Ovary (tissue), 7 donors: ENCODE measurements at regions not wholly inside any gene's neighbourhood (a gene's known extent, or its start where the extent isn't known, plus 50 kb on each side); places are given as distances from the start of the nearest gene placed in this dataset.

Experiments
- DNase-seq, 5 donors: peaks; one replicate each; pipeline ENCODE4 v3.0.0-alpha.2; 2019 to 2020
- H3K27ac ChIP-seq, 2 donors: fragments of 200-600 bp; one replicate each; pipeline versions ENCODE4 v1.5.1 to v1.8.0; 2019 to 2022
- H3K27me3 ChIP-seq: fragments of 200-600 bp; one replicate; pipeline ENCODE4 v1.8.0; 2022
- H3K36me3 ChIP-seq: fragments of 200-600 bp; sonication (generic); one replicate; pipeline ENCODE4 v1.5.1; 2019
- H3K4me1 ChIP-seq: one replicate; pipeline ENCODE4 v1.8.1; 2013; ENCODE audit warnings: mild to moderate bottlenecking, moderate library complexity; ENCODE audit not compliant: insufficient read depth
- H3K4me3 ChIP-seq: fragments of 200-600 bp; sonication (generic); one replicate; pipeline ENCODE4 v1.5.1; 2017
- H3K9me3 ChIP-seq, 2 donors: fragments of 200-600 bp in 1 of 2; sonication (generic) in 1 of 2; one replicate each; pipeline versions ENCODE4 v1.5.1 to v1.8.1; 2013 to 2019; ENCODE audit warnings: mild to moderate bottlenecking in 1 of 2, moderate library complexity in 1 of 2
- CTCF ChIP-seq, 3 donors: fragments of 450-650 bp in 2 of 3; fragments of 200-600 bp in 1 of 3; IDR thresholded peaks; one replicate each; pipeline versions ENCODE4 v1.5.1 to v1.8.0; 2016 to 2022; ENCODE audit warnings: antibody characterized with exemption in 3 of 3, mild to moderate bottlenecking in 1 of 3
- EP300 ChIP-seq: sonication (generic); formaldehyde crosslinking; IDR thresholded peaks from one replicate; pipeline ENCODE4 v1.6.1; 2017; ENCODE audit warnings: antibody characterized with exemption
- POLR2A ChIP-seq: fragments of 450-650 bp; IDR thresholded peaks from one replicate; pipeline ENCODE4 v1.6.1; 2017; ENCODE audit warnings: antibody characterized with exemption, mild to moderate bottlenecking, moderate library complexity
- WGBS, 3 donors: extraction: QIAGEN DNeasy Blood & Tissue Kit in 1 of 3; methylation state at CpG; one replicate each; pipeline versions ENCODE4 v1.1.5 to v1.1.7; 2013 to 2017; 5-methylcytosine and 5-hydroxymethylcytosine counted together
- intact Hi-C, 4 donors: fragments of 100-400 bp; cut with DNase I; formaldehyde crosslinking; loops; one replicate each; pipeline versions ENCODE4 v1.11.0 to v1.15.1; 2022 to 2023
- donor health status: DM: no; HTN: no; CAD: no; lungs with moderate emphysema.
- donor health status: DM: no; HTN: no; CAD: no.
- donor health status: Bipolar disorder and iron deficiency.
- donor health status: DM: no; HTN: no; CAD: no.
- donor health status: DM: yes; HTN: yes; CAD: no.

GRCh38 chr11:116618461-116618860 is 154.3 kb downstream of the BUD13 start:
- H3K4me3 ChIP-seq, result no peak overlapping the region
- H3K9me3 ChIP-seq, result no peaks in the 10 kb centered on the region
- no peak overlapping the region for H3K27ac ChIP-seq
- H3K36me3 ChIP-seq, result no peaks in the 10 kb centered on the region
- H3K27me3 ChIP-seq, result no peaks in the 10 kb centered on the region
- no peak for TF ChIP-seq EP300
- no peak for TF ChIP-seq CTCF (IDR thresholded peaks at IDR 0.05)
- no peak for TF ChIP-seq POLR2A
- WGBS, 3 donors, result 91 to 100% (median 91%) methylated on average over 1 of the region's 1 CpG
- no peak for DNase-seq
- no peaks in the 10 kb centered on the region for H3K4me1 ChIP-seq
- intact Hi-C loops, result no loop called here

- Histone ChIP-seq H3K36me3 (no peaks in the 10 kb centered on the region), H3K4me3 (no peak overlapping the region), H3K9me3 (no peaks in the 10 kb centered on the region), H3K4me1 (no peaks in the 10 kb centered on the region), H3K27me3 (no peaks in the 10 kb centered on the region), H3K27ac (no peak overlapping the region)
- 56 to 75% (median 62%) methylated on average over 7 of the region's 7 CpGs for WGBS, 3 donors
- DNase-seq, result no peak
- intact Hi-C loops, result no loop called here
- TF ChIP-seq POLR2A (no peak), EP300 (no peak), CTCF (IDR thresholded peaks at IDR 0.05) (no peak)
These were observed 157.4 kb downstream of the BUD13 start for GRCh38 chr11:116615211-116615865.

GRCh38 chr11:116614306-116615210 is 158.2 kb downstream of the BUD13 start:
- H3K9me3 ChIP-seq, result no peaks in the 10 kb centered on the region
- no peaks in the 10 kb centered on the region for H3K4me1 ChIP-seq
- no peak overlapping the region for H3K27ac ChIP-seq
- no peak for TF ChIP-seq CTCF (IDR thresholded peaks at IDR 0.05)
- TF ChIP-seq EP300, result no peak
- TF ChIP-seq POLR2A, result no peak
- DNase-seq, result no peak
- H3K4me3 ChIP-seq, result no peak overlapping the region
- no peaks in the 10 kb centered on the region for H3K27me3 ChIP-seq
- intact Hi-C loops, result no loop called here
- no peaks in the 10 kb centered on the region for H3K36me3 ChIP-seq
- WGBS, 3 donors, result 80 to 84% (median 84%) methylated on average over 11 of the region's 11 CpGs

GRCh38 chr11:116613206-116613875 is 159.4 kb downstream of the BUD13 start:
- Histone ChIP-seq H3K27me3 (no peaks in the 10 kb centered on the region), H3K4me3 (no peak overlapping the region), H3K9me3 (no peaks in the 10 kb centered on the region), H3K27ac (no peak overlapping the region), H3K36me3 (no peaks in the 10 kb centered on the region), H3K4me1 (no peaks in the 10 kb centered on the region)
- WGBS, 3 donors, result 70 to 74% (median 71%) methylated on average over 27 of the region's 27 CpGs
- TF ChIP-seq CTCF (IDR thresholded peaks at IDR 0.05), result no peak
- TF ChIP-seq POLR2A, result no peak
- TF ChIP-seq EP300, result no peak
- intact Hi-C loops, result no loop called here
- DNase-seq, result no peak
